Retinal pigment epithelial cell (primary cell): ENCODE measurements at regions not wholly inside any gene's neighbourhood (a gene's known extent, or its start where the extent isn't known, plus 50 kb on each side); places are given as distances from the start of the nearest gene placed in this dataset.
"Not testable (repeated sequence)": the region's sequence is repeated elsewhere in the genome, so short reads cannot be mapped to it uniquely, and the experiment has no call there.

ENCODE experiments used
- DNase-seq: peaks from one replicate; pipeline ENCODE4 v3.0.0-alpha.2; 2010; ENCODE audit warnings: low read depth
- H3K4me3 ChIP-seq: 2 replicates; pipeline ENCODE4 v1.5.1; 2011; ENCODE audit warnings: mild to moderate bottlenecking, low read length, control low read depth, moderate library complexity
- CTCF ChIP-seq: conservative IDR thresholded peaks from 2 replicates; pipeline ENCODE4 v1.5.1; 2011; ENCODE audit warnings: low read depth, low read length, control low read depth, inconsistent platforms

DNA sequence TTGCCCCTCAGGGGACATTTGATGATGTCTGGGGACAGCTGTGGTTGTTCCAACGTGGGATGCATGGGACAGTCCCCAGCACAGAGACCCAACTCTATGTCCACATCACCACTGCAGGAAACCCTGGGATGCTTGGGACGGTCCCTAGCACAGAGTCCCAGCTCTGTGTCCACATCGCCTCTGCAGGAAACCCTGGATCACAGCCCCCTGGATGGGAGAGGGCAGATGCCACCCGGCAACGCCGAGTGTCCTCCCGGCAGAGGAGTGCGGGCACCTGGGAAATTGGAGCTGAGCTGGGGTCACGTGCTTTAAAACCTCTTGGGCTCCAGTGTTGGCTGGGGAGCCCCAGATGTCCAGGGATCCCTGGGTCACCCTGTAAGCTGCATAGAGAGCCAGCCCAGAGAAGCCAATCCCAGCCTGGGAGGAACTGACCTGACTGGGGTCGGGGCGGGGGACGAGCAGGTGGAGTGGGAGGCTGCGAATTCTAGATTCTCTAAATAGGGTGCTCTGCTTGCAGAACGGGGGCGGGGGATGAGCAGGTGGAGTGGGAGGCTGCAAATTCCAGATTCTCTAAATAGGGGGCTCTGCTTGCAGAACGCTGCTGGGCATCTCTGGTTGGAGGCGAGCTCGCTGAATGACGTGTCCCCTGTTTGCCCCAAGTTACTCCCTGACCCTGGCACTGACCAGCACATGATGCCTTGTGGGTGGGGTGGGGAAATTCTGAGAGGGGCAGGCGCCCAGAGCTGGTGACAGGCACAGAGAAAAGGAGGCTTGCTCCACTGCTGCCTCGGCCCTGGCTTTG is 1197.8 kb downstream of the BRD1 start:
- no peak for DNase-seq
- TF ChIP-seq CTCF, result no peak
- H3K4me3 ChIP-seq, result no peak overlapping the region

GRCh38 chr22:48628891-48629543 is 1198.7 kb downstream of the BRD1 start:
- no peak for TF ChIP-seq CTCF
- H3K4me3 ChIP-seq, result no peak overlapping the region
- DNase-seq, result no peak

DNA sequence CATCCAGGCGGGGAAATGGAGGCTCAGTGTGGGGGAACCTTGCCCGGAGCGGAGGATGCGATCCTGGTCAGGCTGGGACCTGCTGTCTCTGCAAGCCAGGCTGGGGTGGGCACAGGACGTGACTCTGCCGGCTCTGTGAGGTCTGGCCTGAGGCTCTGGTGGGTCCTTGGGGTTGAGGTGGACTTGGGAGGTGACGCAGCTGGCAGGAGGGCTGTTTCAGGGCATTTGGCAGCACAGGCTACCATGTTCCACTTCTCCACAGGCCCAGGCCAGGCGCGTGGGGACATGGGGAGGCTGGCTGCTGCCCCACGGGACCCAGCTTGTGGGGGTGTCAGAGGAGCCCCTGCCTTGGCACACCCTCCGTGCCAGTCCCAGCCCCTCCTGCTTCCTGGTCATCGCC is 1199.7 kb downstream of the BRD1 start:
- DNase-seq, result no peak
- no peak for TF ChIP-seq CTCF
- no peak overlapping the region for H3K4me3 ChIP-seq

- TF ChIP-seq CTCF, result no peak
- DNase-seq, result no peak
- H3K4me3 ChIP-seq, result no peak overlapping the region
Measured at GRCh38 chr22:48627203-48627602, 1200.5 kb downstream of the BRD1 start.

GRCh38 chr22:48624401-48624800 is 1203.3 kb downstream of the BRD1 start:
- no peak overlapping the region for H3K4me3 ChIP-seq
- TF ChIP-seq CTCF, result no peak
- no peak for DNase-seq

DNA sequence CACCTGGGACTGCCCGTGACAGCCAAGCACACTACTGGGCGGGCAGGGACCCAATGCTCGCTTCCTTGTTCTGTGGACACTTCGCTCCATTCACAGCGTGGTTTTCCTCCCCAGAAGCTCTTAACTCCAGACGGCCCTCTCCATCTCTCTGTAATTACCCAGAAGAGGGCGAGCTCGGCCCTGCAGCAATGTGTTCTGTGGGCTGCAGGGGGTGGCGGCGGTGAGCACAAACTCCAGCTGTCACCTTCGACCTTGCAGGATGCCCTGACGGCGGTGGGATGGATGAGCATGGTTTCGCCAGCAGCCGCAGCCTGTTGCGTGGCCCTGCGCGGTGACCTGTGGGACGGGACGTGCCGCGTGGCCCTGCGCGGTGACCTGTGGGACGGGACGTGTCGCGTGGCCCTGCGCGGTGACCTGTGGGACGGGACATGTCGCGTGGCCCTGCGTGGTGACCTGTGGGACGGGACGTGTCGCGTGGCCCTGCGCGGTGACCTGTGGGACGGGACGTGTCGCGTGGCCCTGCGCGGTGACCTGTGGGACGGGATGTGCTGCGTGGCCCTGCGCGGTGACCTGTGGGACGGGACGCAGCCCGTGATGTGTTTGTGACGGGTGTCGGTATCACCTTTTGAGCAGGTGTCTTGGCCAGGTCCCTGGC is 1204.7 kb downstream of the BRD1 start:
- no peak for DNase-seq
- H3K4me3 ChIP-seq, result no peak overlapping the region
- no peak for TF ChIP-seq CTCF

- DNase-seq, result no peak
- H3K4me3 ChIP-seq, result no peak overlapping the region
- TF ChIP-seq CTCF, result no peak
Measured at GRCh38 chr22:48621085-48621484, 1206.6 kb downstream of the BRD1 start.

- not testable (repeated sequence) for DNase-seq, H3K4me3 ChIP-seq
Measured at GRCh38 chr22:48620460-48620859, 1207.2 kb downstream of the BRD1 start.
